HepG2 (cell line): ENCODE measurements at regions not wholly inside any gene's neighbourhood (a gene's known extent, or its start where the extent isn't known, plus 50 kb on each side); places are given as distances from the start of the nearest gene placed in this dataset.

Source experiments
- ATAC-seq: fragments of 200-7000 bp; cut with Tn5 transposase; 3 replicates; pipeline ENCODE4 v1.9.1; 2020; ENCODE audit warnings: mild to moderate bottlenecking, moderate library complexity
- BruUV-seq: library from RNA; stranded (reverse); fragments of 400-500 nt; replicated peaks from 2 replicates; lab custom pipeline; 2021; lab: Mats Ljungman, UMichigan
- CTCF ChIA-PET: fragments of 300-600 bp; formaldehyde crosslinking; extraction: SDS; loops from one replicate; lab custom pipeline; 2021; ENCODE audit warnings: low total read pairs, inconsistent platforms, low intra/inter-chr PET ratio; lab: Yijun Ruan, JAX
- POLR2A ChIA-PET: fragments of 350-600 bp; sonication (Branson Sonifier 250); formaldehyde crosslinking; loops from one replicate; lab custom pipeline; 2020; ENCODE audit warnings: antibody characterized with exemption, inconsistent platforms; lab: Yijun Ruan, JAX
- DNase-seq: peaks from one replicate; pipeline ENCODE4 v3.0.0-alpha.2; 2015; ENCODE audit warnings: low spot score
- FAIRE-seq: peaks from 3 replicates; lab custom pipeline; 2011; peaks lifted over from hg19 to GRCh38; lab: Jason Lieb, UNC
- H2AFZ ChIP-seq: one replicate; pipeline ENCODE4 v1.6.1; 2011; ENCODE audit warnings: low read length, inconsistent platforms
- H3K27ac ChIP-seq: fragments of 300-600 bp; 3 replicates; pipeline ENCODE4 v1.8.0; 2011; ENCODE audit warnings: mixed run types, mild to moderate bottlenecking, mixed read lengths, low read length, inconsistent platforms; ENCODE audit not compliant: insufficient read depth; ENCODE audit errors: extremely low read length
- H3K27me3 ChIP-seq, 2 experiments: fragments of 200-600 bp in 1 of 2; 2 replicates in 1 of 2; 3 replicates in 1 of 2; pipeline versions ENCODE4 v1.6.0 to v1.8.0; 2011; ENCODE audit warnings: low read length in 2 of 2, mild to moderate bottlenecking in 2 of 2, moderate library complexity in 2 of 2, inconsistent platforms in 1 of 2; ENCODE audit not compliant: insufficient read depth in 2 of 2, control insufficient read depth in 1 of 2
- H3K36me3 ChIP-seq, 2 experiments: fragments of 200-600 bp in 1 of 2; replicated peaks in 1 of 2; 2 replicates in 1 of 2; 3 replicates in 1 of 2; pipeline versions ENCODE4 v1.5.1 to v1.8.0; 2011; ENCODE audit warnings: low read length in 2 of 2, inconsistent platforms in 1 of 2; ENCODE audit not compliant: insufficient read depth in 2 of 2, control insufficient read depth in 1 of 2
- H3K4me1 ChIP-seq: 2 replicates; pipeline ENCODE4 v1.5.1; 2012; ENCODE audit warnings: low read length, inconsistent platforms; ENCODE audit not compliant: insufficient read depth
- H3K4me2 ChIP-seq: 2 replicates; pipeline ENCODE4 v1.6.0; 2011; ENCODE audit warnings: low read depth, low read length, inconsistent platforms
- H3K4me3 ChIP-seq, 3 experiments: fragments of 200-600 bp in 1 of 3; sonication (generic), shearing (Covaris generic) in 1 of 3; replicated peaks in 1 of 3; 2 replicates each; pipeline ENCODE4 v1.5.1; 2011 to 2016; ENCODE audit warnings: low read length in 3 of 3, inconsistent platforms in 2 of 3, low read depth in 2 of 3, mild to moderate bottlenecking in 2 of 3, control low read depth in 1 of 3, mixed read lengths in 1 of 3; ENCODE audit not compliant: insufficient read depth in 1 of 3
- H3K79me2 ChIP-seq: one replicate; pipeline ENCODE4 v1.6.1; 2011; ENCODE audit warnings: low read length, inconsistent platforms; ENCODE audit not compliant: insufficient read depth
- H3K9ac ChIP-seq: 2 replicates; pipeline ENCODE4 v1.6.0; 2011; ENCODE audit warnings: mild to moderate bottlenecking, low read depth, low read length, inconsistent platforms; ENCODE audit not compliant: insufficient read depth
- H3K9me3 ChIP-seq: 2 replicates; pipeline ENCODE4 v1.5.1; 2012; ENCODE audit warnings: mild to moderate bottlenecking, low read length
- H4K20me1 ChIP-seq: 2 replicates; pipeline ENCODE4 v1.6.0; 2011; ENCODE audit warnings: inconsistent platforms, mild to moderate bottlenecking, low read length, moderate library complexity; ENCODE audit not compliant: insufficient read depth
- CHD2 ChIP-seq: IDR thresholded peaks from 2 replicates; pipeline ENCODE4 v1.6.1; 2011; ENCODE audit warnings: low read depth, low read length, improper control_type of control experiment
- EEA1 ChIP-seq: sonication (generic); formaldehyde crosslinking; IDR thresholded peaks from 2 replicates; pipeline ENCODE4 v1.5.1; 2020; ENCODE audit warnings: mild to moderate bottlenecking, missing genetic modification reagents, borderline replicate concordance
- SIX1 ChIP-seq: sonication (generic); formaldehyde crosslinking; IDR thresholded peaks from 2 replicates; pipeline ENCODE4 v1.4.0; 2020; ENCODE audit warnings: missing genetic modification reagents, borderline replicate concordance
- SKI ChIP-seq: fragments of 450-650 bp; IDR thresholded peaks from one replicate; pipeline ENCODE4 v1.6.1; 2018; ENCODE audit warnings: mild to moderate bottlenecking; ENCODE audit not compliant: partially characterized antibody
- TSC22D2 ChIP-seq: sonication (generic); formaldehyde crosslinking; IDR thresholded peaks from 2 replicates; pipeline ENCODE4 v1.5.1; 2020; ENCODE audit warnings: missing genetic modification reagents, mild to moderate bottlenecking, borderline replicate concordance
- ZFP37 ChIP-seq: sonication (generic); formaldehyde crosslinking; IDR thresholded peaks from 2 replicates; pipeline ENCODE4 v1.4.0; 2020; ENCODE audit warnings: missing genetic modification reagents, borderline replicate concordance
- ZNF33A ChIP-seq: sonication (generic); formaldehyde crosslinking; IDR thresholded peaks from 2 replicates; pipeline ENCODE4 v1.5.1; 2020; ENCODE audit warnings: missing genetic modification reagents, mild to moderate bottlenecking, moderate library complexity, borderline replicate concordance
- WGBS: methylation state at CpG from one replicate; pipeline ENCODE4 v1.1.6; 2017; ENCODE audit warnings: low lambda C conversion rate; 5-methylcytosine and 5-hydroxymethylcytosine counted together
- in situ Hi-C: cut with HindIII; loops from 2 replicates; pipeline ENCODE4 v1.10.0; 2017; ENCODE audit warnings: low pct_unique_long_range_greater_than_20kb; ENCODE audit not compliant: extremely low pct_ligation_motif_present
- intact Hi-C: fragments of 100-400 bp; cut with micrococcal nuclease; formaldehyde crosslinking; loops from one replicate; pipeline ENCODE4 v1.10.0; 2022; ENCODE audit not compliant: unreplicated experiment
- TF ChIP-seq, protein P1 (sequence below): sonication (generic); formaldehyde crosslinking; IDR thresholded peaks from 2 replicates; pipeline ENCODE4 v1.9.0; 2021; ENCODE audit warnings: missing genetic modification reagents, borderline replicate concordance
- TF ChIP-seq, protein P2 (sequence below): IDR thresholded peaks from 2 replicates; pipeline ENCODE4 v1.6.1; 2016; ENCODE audit warnings: mild to moderate bottlenecking, missing biosample characterization, missing genetic modification reagents
- TF ChIP-seq, protein P3 (sequence below): IDR thresholded peaks from 2 replicates; pipeline ENCODE4 v1.6.1; 2016; ENCODE audit warnings: missing biosample characterization, missing genetic modification reagents, low read depth
- TF ChIP-seq, protein P4 (sequence below): sonication (generic); formaldehyde crosslinking; IDR thresholded peaks from 2 replicates; pipeline ENCODE4 v1.4.0; 2020; ENCODE audit warnings: missing genetic modification reagents

DNA sequence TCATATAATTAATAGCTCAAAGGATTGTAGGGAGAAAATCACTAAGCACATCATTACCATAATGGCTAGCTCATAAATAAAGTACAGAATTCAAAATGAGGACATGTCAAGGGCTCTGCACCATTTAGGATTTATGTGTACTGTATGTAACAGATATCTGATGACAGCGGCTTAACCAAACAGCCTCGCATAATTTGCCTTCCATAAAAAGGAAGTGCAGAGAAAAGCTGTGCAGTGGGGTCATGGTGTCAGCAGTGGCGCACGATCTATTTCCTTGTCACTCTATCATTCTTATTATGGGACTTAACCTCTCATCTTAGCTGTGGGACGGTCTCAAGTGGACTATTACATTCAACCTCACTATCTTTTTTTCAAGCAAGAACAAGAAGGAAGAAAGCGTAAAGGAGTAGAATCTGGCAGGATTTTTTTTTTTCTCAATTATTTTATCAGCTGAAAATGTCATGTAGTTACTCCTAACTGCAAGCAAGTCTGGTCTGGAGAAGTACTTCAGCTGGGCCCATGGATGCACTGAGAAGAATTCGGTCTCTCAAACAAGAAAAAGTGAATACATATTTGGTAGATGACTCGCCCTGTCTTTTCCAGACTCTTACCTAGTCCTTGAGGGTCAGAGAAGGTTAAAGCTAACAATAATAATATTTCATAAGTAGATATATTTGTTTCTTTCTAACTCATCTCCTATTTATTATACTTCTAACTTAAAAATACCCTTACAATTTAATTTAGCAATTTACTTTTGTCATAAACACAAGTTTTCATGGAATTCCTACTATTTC lies 94.6 kb downstream of the COX18 start (continued):
- TF ChIP-seq, protein P1, sequence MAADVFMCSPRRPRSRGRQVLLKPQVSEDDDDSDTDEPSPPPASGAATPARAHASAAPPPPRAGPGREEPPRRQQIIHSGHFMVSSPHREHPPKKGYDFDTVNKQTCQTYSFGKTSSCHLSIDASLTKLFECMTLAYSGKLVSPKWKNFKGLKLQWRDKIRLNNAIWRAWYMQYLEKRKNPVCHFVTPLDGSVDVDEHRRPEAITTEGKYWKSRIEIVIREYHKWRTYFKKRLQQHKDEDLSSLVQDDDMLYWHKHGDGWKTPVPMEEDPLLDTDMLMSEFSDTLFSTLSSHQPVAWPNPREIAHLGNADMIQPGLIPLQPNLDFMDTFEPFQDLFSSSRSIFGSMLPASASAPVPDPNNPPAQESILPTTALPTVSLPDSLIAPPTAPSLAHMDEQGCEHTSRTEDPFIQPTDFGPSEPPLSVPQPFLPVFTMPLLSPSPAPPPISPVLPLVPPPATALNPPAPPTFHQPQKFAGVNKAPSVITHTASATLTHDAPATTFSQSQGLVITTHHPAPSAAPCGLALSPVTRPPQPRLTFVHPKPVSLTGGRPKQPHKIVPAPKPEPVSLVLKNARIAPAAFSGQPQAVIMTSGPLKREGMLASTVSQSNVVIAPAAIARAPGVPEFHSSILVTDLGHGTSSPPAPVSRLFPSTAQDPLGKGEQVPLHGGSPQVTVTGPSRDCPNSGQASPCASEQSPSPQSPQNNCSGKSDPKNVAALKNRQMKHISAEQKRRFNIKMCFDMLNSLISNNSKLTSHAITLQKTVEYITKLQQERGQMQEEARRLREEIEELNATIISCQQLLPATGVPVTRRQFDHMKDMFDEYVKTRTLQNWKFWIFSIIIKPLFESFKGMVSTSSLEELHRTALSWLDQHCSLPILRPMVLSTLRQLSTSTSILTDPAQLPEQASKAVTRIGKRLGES (CRISPR knock-in tag) = no peak
- no peak for TF ChIP-seq SIX1 (CRISPR knock-in tag)
- TF ChIP-seq, protein P2, sequence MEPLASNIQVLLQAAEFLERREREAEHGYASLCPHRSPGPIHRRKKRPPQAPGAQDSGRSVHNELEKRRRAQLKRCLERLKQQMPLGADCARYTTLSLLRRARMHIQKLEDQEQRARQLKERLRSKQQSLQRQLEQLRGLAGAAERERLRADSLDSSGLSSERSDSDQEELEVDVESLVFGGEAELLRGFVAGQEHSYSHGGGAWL (CRISPR knock-in tag) = no peak
- TF ChIP-seq, protein P3, sequence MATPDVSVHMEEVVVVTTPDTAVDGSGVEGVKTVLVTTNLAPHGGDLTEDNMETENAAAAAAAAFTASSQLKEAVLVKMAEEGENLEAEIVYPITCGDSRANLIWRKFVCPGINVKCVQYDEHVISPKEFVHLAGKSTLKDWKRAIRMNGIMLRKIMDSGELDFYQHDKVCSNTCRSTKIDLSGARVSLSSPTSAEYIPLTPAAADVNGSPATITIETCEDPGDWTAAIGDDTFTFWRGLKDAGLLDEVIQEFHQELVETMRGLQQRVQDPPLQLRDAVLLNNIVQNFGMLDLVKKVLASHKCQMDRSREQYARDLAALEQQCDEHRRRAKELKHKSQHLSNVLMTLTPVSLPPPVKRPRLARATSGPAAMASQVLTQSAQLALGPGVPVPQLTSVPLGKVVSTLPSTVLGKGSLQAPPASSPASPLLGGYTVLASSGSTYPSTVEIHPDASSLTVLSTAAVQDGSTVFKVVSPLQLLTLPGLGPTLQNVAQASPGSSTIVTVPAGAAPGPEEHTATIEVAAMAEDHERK (CRISPR knock-in tag) = no peak
- no peak for TF ChIP-seq SKI

DNA sequence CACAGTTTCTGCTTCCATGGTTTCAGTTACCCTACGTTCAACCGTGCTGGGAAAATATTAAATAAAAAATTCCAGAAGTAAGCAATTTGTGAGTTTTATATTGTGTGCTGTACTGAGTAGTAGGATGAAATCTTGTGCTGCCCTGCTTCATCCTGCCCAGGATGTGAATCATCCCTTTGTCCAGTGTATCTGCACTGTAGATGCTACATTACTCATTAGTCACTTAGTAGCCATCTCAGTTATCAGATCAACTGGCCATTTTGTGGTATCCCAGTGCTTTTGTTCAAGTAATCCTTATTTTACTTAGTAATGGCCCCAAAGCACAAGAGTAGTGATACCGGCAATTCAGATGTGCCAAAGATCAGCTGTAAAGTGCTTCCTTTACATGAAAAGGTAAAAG lies 97.9 kb downstream of the COX18 start:
- no TSS peak for BruUV-seq
- H3K9me3 ChIP-seq = no peaks in the 10 kb centered on the region
- H3K4me2 ChIP-seq = no peak overlapping the region
- POLR2A ChIA-PET = no interaction called here
- DNase-seq = no peak
- no peak for ATAC-seq
- intact Hi-C loops = no loop called here
- CTCF ChIA-PET = no interaction called here
- TF ChIP-seq TSC22D2 (CRISPR knock-in tag) (no peak), CHD2 (no peak), EEA1 (no peak), ZNF33A (CRISPR knock-in tag) (no peak), ZFP37 (no peak)
- TF ChIP-seq, protein P4, sequence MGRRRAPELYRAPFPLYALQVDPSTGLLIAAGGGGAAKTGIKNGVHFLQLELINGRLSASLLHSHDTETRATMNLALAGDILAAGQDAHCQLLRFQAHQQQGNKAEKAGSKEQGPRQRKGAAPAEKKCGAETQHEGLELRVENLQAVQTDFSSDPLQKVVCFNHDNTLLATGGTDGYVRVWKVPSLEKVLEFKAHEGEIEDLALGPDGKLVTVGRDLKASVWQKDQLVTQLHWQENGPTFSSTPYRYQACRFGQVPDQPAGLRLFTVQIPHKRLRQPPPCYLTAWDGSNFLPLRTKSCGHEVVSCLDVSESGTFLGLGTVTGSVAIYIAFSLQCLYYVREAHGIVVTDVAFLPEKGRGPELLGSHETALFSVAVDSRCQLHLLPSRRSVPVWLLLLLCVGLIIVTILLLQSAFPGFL (CRISPR knock-in tag) = no peak
- TF ChIP-seq, all 625 proteins: peak for 0
- no peaks in the 10 kb centered on the region for H4K20me1 ChIP-seq
- in situ Hi-C loops = no loop called here
- WGBS = 2% methylated on average over 3 of the region's 3 CpGs
- no peaks in the 10 kb centered on the region for H3K4me1 ChIP-seq
- no peaks in the 10 kb centered on the region for H3K36me3 ChIP-seq
- no peak overlapping the region for H3K4me3 ChIP-seq
- no peaks in the 10 kb centered on the region for H3K79me2 ChIP-seq
- H3K27me3 ChIP-seq = no peaks in the 10 kb centered on the region
- H2AFZ ChIP-seq = no peak overlapping the region
- H3K9ac ChIP-seq = no peak overlapping the region
- no peak overlapping the region for H3K27ac ChIP-seq
- no peak for FAIRE-seq
